OCI-M2 (cell line): ENCODE measurements at regions not wholly inside any gene's neighbourhood (a gene's known extent, or its start where the extent isn't known, plus 50 kb on each side); places are given as distances from the start of the nearest gene placed in this dataset.

Experiments used
- DNase-seq: peaks from one replicate; lab custom pipeline; 2025; ENCODE audit not compliant: unreplicated experiment; lab: John Stamatoyannopoulos, UW

- no peak for DNase-seq
Measured at GRCh38 chr5:89282554-89283510, 399.8 kb upstream of the MEF2C start.

GRCh38 chr5:89281766-89282553 is 399.0 kb upstream of the MEF2C start:
- DNase-seq, result no peak

GRCh38 chr5:89281211-89281610 is 398.2 kb upstream of the MEF2C start:
- no peak for DNase-seq

GRCh38 chr5:89280103-89281037 is 397.4 kb upstream of the MEF2C start:
- DNase-seq, result no peak

- DNase-seq, result no peak
Measured at GRCh38 chr5:89279391-89280036, 396.5 kb upstream of the MEF2C start.

- no peak for DNase-seq
Measured at GRCh38 chr5:89277816-89278215, 394.8 kb upstream of the MEF2C start.

GRCh38 chr5:89276566-89277305 is 393.8 kb upstream of the MEF2C start:
- no peak for DNase-seq

- peak; percentile 54 for DNase-seq
Measured at GRCh38 chr5:89275066-89275855, 392.3 kb upstream of the MEF2C start.

GRCh38 chr5:89273289-89273688 is 390.3 kb upstream of the MEF2C start:
- no peak for DNase-seq

- no peak for DNase-seq
Measured at GRCh38 chr5:89270901-89271300, 387.9 kb upstream of the MEF2C start.

- DNase-seq, result no peak
Measured at GRCh38 chr5:89269721-89270120, 386.7 kb upstream of the MEF2C start.

GRCh38 chr5:89268460-89268859 is 385.5 kb upstream of the MEF2C start:
- no peak for DNase-seq

- no peak for DNase-seq
Measured at GRCh38 chr5:89267788-89268187, 384.8 kb upstream of the MEF2C start.

GRCh38 chr5:89265511-89266179 is 382.7 kb upstream of the MEF2C start:
- DNase-seq, result no peak

- no peak for DNase-seq
Measured at GRCh38 chr5:89263846-89264245, 380.9 kb upstream of the MEF2C start.

- DNase-seq, result no peak
Measured at GRCh38 chr5:89262030-89262429, 379.0 kb upstream of the MEF2C start.

- DNase-seq, result no peak
Measured at GRCh38 chr5:89260254-89260653, 377.3 kb upstream of the MEF2C start.

- no peak for DNase-seq
Measured at GRCh38 chr5:89255845-89256463, 373.0 kb upstream of the MEF2C start.
